Cerebellar cortex (tissue), 1 donor: ENCODE measurements at regions not wholly inside any gene's neighbourhood (a gene's known extent, or its start where the extent isn't known, plus 50 kb on each side); places are given as distances from the start of the nearest gene placed in this dataset.

Experiments used
- DNase-seq: peaks from one replicate; pipeline ENCODE4 v3.0.0-alpha.2; 2015; ENCODE audit warnings: low spot score

DNA sequence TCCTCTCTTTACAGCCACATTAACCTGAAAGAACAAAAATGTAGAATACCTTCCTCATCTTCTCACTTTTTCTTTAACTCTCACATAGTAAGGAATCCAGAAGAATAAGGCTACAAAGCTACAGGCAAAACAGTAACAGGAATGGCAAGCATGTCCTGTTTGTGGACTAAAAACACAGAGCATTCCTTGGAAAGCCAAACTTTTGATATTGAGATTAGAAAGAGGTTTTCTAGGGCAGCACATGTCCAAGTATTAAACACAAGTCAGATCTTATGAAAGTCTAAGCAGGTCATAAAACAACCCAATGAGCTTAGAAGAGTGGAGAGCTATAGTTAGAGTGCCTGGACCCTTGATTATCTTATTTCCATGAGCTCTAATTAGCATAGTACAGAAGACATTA is 58.2 kb upstream of the FAM9C start:
- DNase-seq: no peak

DNA sequence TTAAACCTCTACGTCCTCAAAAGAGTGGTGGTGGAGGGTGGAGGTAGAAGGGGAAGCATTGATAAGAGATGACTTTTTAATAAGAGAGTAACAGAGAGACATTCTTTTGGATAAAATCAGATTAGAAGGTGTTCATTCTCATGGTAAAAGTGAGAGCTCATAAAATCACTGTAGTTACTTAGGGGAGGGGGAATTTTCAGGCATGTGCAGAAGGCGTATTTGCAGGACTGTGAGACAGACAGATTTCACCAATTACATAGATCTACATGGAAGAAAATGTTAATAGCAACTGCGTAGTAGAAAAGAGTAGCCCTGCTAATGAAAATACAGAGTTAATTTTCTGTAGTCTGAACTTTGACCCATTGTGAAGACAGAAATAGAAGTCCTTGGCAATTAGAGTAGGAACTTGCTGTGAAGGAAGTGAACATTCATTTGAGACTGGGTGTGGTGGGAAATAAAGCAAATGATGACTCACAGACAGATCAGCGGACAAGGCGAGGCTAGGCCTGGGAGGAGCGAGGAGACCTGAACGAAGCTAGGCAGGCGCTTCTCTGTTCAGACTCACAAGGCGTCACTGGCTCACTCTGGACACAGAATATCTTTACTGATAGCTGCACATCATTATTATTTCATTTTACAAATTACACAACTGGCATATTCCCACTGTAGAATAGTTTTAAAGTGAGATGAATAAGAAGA is 57.2 kb upstream of the FAM9C start:
- DNase-seq: peak; percentile 51

- no peak for DNase-seq
These were observed 54.7 kb upstream of the FAM9C start for GRCh38 chrX:13099121-13099520.

- no peak for DNase-seq
These were observed 52.3 kb upstream of the FAM9C start for GRCh38 chrX:13096728-13097127.

GRCh38 chrX:13094828-13095341 is 50.5 kb upstream of the FAM9C start:
- no peak for DNase-seq

GRCh38 chrX:13094374-13094773 is 50.0 kb upstream of the FAM9C start:
- no peak for DNase-seq
